ENCODE measurements at regions not wholly inside any gene's neighbourhood (a gene's known extent, or its start where the extent isn't known, plus 50 kb on each side); places are given as distances from the start of the nearest gene placed in this dataset.

DNA sequence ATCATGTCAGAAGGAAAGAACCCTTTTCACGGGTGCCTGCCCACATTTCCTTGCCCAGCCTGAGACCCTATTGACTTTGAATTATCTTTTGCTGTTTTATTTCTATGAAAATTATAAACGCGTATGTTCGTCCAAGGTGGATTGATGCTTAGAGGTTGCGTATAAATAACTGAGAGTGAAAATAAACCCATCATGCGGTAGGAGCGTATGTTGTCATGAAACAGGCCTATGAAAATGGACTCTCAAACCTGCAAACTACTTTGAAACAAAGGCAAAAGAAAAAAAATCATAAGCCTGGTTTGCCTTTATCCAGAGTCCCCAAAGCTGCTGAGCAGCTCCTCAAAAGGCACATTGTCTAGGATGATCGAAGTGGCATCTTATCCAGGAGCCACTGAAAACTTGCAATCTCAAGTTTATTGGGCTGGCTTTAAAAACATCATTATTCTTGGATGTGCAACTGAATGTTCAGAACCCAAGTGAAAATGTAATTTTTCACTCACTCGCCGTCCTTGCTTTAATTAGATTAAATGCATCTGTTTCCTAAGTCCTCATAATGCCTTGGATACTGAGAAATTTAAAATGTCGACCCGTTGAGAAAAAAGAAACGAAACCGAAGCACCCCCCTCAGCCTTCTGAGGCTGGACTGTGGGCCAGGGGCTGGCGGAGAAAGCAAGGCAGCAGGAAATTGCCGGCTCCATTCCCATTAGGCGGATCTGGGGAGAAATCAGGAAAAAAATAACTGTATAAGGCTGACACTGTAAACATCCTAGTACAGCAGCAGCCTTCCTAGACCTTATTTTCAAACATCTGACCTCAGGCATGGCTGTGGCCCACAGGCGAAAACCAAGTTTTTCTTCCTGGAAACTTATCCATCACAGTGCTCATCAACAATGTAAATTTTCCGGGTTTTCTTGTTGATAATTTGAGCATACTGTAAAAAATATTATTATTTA lies 82.9 kb upstream of the PPARA start:
- DNase-seq = no peak

DNA sequence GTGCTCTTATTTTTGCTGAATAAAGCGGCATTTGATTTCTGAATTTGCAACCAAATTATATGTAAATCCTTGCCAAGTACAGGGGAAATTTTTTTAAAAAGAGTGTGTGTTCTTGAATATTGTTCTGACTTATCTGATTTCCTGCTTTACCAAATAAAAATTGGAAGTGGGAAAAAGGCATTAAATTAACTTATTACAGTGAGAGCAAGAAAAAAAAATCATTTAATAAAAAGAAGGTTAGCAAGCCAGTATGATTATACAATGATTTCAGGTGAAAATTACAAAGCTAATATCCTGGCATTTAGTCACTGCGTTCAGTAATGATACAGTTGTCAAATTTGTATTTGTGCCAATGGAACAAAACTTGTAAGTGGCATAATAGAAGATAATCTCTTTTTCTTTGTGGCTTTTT lies 82.1 kb upstream of the PPARA start:
- DNase-seq = no peak

DNA sequence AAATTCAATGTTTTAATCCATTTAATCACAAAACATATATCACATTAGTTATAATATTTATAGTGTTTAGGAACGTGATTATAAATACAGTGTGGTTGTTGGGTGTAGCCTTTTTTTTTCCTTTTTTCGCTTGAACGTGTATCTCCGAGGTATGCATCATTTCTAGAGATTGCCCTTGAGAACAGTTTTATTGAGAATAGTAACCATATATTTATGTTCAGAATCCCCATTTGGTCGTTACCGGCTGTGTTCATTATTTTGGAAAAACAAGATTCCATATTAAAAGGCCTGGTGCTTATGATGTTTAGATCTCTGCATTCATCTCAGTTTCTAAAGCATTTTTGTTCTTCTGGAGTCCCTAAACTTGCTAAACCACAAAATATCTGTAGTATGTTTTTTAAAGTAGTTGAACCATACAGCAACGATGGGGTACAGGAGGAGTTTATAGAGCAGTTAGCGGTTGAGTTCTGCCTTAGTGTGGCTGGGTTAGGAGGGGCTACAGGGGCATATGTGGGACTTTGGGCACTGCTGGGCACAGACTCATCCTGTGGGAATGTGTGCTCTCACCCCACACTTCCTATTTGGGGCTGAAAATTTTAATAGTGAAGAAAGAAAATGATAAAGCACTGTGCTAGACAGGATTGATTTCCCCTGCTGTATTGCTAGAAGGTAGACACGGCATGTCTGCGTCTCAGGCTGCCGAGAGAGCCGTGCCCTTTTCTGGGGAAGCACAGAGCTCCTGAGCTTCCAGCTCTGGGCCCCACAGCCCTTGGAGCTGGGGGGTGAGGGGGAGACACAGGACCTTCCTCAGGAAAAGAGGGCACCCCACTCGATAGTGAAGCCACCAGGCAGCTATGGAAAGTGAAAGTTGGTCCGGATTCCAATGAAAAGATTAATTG lies 81.5 kb upstream of the PPARA start:
- no peak for DNase-seq

DNA sequence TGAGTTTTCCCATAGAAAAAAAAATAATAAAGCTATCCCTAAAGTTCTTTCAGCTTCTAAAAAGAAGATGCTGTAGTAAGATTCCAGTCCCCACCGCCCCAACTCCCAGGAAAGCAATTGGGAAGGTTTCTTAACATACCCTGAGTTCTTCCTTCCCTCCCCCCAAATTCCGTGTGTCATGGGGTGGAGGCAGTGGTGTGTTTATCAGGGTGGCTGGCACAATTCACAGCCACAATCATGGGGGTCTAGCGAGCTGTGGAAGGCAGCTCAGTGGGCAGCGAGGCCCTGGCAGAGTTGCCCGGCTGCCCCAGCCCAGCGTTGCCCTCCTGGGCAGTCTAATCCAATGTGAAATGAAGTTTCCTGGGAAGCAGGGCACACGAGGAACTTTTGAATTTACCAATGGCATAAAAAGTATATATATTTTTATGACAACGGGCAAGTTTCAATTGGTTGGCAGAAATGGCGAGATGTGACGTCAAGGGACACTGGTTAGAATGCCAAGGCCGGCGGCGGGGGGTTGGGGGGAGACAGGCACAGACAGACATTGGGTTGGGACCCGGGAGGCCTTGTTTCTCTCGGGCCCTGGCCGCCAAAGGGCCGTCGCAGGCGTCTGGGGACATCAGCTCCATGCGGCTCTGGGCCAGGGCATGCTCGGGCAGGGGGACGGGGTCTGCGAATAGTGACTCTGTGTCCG lies 80.7 kb upstream of the PPARA start:
- peak; percentile 82 for DNase-seq

DNA sequence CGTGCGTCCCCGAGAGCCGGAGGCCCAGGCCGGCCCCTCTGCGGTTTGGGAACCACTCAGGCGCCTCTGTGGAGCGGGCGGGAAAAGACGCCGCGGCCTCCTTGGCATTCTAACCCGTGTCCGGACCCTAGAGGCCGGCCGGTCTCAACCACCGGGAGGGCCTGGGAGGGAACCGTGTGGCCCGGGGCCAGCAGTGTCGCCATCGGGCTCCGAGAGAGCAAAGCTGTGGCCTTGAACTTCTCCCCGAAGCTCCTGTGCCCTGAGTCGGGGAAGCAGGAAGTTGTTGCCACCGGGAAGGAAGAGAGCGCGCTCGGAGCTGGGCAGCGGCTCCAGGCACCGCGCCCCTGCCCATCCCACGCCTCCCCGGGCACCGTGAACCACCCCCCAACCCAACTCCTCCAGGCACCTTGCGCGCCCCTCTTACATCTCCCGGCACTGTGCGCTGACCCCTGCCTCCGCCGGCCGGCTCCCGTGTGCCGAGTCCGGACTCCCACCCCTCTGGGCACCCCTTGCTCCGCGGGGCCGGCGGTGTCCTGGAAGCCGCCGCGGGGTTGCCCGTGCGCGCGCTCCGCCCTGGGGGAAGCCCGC lies 80.0 kb upstream of the PPARA start:
- no peak for DNase-seq

DNA sequence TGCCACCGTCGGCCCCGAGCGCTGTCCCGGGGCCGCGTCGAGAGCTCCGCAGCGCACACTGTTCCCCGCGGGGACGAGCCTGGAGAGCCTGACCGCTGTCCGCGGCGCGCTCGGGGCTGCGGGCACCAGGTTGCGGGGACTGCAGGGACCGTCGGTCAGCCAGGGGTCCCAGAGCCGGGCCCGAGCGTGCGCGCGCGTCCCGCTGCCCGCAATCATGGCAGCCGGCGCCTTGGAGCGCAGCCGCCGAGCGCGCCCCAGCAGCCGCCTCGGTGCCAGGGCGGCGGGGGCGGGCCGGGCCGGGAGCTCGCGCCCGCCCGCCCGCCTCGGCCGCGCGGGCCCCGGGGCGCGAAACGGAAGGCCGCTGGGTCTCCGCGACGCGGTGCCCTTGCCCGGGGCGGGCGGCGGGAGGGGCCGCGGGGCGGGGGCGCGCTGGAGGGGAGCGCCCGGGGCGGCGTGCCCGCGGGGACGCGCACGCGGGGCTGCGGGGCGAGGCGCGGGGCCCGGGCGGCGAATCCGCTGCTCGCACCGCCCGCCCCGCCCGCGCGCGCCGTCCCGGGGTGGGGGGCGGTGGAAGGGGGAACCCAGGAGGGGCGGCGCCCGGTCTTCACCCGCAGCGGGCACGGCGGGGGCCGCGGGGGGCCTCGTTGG lies 79.4 kb upstream of the PPARA start:
- DNase-seq = no peak

DNA sequence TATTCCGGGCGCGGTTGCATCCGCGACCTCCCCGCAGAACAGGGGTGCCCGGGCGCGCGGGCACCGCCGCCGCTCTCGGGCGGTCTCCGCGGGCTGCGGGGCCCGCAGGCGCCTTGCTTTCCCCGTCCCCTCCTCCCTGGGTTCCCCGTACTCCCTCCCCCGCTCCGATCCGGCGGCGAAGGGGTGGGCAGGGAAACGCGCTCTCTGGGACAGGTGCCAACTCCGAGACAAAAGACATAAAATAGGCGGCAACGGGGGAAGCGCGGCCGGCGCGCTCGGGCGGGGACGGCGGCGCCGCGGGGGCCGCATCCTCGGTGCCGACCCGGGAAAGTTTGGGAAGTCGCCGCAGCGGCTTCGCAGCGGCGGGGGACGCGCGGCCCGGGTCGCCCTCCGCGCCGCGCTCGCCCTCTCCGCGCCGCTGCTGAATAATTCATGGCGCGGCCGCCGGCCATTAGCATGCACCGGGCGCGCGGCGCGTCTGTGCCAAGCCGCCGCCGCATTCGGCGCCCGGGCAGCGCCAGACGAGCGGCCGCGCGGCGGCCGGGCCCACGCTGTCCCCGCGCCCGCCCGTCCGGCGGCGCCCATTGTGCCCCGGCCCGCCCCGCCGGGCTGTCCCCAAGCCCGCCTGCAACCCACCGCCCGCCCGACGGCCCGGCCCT lies 78.7 kb upstream of the PPARA start:
- DNase-seq = no peak

DNA sequence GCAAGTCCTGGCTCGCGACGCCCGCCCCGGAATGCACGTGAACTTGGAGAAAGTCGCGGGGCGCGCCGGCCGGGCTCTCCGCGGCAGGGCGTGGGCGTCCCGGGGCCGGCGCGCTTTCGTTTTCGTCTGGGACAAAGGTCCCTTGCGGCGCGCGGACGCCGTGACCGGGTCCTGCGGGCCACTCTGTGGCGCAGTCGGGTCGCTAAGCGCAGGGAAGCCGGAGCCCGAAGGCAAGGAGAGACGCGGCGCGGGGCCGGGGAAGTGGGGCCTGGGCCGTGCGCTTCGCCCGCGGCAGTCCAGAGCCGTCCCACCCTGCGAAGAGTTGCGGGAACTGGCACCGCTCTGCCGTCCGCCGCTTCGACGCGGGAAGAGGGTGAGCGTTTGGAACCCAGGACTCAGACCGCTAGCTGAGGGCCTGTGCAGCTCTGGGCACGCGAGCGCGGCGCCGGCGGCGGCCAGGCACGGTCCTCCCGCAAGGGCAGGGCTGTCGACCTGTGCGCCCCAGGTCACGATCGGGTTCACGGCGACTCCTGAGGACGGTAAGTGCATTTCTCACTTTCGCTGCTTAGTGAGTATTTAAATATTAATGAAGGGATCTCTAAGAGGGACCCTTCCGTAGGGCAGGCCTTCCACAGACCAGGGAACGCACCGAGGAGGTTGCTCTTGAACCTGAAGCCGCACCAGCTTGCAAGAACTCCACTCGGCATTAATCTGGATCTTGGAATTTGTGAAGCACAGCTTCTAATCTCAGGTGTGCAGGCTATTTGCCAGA lies 78.0 kb upstream of the PPARA start:
- no peak for DNase-seq

DNA sequence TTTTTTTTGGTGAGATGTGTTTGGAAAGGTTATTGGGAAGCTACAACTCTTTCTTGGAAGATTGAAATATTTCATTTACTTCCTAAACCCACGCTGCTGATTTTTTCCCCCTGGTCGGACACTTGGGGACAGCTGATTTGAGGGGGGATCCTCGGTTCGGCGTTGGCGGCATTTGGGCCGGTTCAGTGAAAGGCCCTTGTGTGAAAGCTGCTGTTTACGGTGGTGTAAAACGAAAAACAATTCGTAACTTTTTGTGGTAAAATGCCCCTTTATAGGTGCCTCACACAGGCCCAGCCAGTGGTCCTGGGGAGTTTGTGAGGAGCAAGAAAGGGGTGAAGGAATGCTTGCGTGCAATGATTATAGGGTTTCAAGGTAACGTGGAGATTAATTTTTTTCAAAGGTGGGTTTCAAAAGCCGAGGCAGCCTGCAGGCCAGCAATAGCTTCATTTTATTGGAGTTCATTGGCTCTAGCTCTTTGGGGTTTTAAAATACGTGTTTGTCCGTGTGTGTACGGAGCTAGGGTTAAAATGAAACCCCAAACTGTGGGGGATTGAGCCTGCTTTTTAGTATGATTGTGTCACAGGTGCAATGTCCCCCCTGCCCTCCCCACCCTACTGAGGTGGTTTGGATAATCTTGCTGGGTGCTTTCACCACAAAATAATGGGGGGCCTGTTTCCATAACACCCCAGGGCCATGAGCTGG lies 77.2 kb upstream of the PPARA start:
- no peak for DNase-seq

DNA sequence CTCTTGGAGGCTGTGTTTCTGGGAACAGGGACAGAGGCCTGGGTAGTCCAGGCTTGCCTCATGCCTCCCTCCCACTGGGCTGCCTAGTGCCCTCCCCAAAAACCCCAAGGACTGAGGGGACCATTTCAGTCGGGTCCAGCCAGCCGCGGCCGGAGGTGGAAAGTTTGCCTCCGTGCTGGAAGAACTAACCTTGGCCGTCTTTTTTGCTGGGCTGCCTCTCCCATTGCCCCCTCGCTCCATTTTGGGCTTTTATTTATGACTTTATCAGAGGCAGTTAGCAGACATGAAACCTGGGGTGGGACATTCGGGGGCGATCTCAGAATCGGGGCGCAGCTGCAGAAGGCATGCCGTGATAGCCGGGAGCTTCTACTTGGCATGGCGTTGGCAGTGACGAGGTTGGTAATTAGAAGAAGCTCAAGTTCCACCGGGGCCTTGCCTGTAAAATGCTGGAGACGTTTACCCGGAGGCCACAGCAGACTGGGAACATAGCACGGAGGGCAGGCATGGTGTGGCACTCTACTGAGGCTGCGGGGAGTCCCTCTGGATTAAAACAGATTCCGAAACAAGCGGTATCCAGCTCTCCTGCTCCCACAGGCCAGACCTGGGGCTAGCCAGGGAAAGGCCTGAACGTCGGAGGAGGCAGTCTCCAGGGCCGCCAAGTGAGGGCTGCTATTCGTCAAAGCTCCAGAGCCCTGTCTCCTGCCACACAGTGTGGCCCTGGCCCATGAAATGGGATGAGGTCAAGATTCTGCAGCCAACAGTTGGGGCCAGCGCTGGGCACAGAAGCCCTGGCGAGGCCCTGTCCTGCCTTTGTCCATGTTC lies 76.4 kb upstream of the PPARA start:
- DNase-seq = no peak

DNA sequence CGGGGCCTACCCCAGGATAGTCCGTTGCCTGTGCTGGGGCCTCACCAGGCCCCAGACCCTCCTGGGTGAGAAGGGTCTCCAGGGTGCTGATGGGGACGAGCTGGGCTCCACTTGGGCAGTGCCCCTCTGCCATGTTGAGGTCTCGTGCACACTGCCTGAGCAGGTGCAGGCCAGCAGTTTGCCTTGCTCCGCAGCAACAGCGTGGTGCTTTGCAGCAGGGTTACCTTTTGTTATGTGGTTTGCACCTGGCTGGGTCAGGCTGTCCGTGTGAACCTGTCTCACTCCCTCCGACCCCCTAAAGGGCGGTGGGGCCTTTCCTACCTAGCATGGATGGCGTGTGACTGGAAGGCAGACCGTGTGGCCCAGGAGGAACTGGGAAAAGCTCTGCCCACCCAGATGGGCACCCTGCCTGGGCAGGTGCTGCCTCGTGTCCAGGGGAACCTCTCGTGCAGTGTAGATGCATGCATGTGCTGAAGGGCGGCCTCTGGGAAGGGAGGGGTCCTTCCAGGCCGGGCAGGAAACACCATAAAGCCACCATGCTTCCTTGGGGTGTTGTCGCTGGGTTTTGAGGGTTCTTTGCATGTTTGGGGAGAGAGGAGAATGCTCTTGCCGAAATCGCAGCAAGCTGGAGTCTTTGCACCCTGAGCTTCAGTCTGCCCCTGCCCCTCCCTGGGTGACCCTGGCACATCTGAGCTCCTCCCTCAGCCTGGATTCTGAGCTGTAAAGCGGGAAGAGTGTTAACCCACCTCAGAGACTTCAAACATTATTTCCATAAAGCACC lies 75.4 kb upstream of the PPARA start:
- no peak for DNase-seq

DNA sequence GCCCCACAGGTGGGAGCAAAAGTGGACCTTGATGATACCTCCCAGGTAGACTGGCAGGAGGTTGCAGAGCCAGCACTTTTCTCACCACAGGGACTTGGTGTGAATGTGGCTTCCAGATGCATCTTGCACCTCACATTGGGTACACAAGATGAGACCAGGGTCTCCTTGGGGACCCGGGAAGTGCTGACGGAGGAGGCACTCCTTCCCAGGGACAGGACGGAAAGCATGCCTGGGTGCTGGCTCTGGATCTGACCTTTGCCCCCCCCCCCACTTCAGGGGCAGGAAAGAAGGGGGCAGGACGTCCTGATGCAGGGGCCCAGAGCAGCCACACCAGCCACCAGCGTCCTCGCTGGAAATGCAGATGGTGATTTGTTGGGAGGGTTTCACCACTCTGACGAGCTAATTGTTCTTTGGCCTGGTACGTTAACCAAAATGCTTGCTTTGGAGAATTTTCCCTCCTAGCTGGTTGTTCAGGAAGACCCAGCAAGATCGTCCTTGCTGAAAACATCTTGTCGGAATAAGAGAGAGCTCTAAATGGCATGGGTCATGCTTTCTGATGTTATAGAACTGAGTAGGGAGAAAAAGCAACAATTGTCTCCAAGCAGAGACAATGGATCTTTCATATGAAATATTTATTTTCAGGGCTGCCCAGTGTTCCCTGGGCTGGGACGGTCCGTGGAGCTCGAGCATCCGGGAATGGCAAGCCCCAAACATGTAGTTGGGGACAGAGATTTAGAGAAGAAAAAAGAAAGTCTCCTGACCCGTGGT lies 74.4 kb upstream of the PPARA start:
- no peak for DNase-seq

DNA sequence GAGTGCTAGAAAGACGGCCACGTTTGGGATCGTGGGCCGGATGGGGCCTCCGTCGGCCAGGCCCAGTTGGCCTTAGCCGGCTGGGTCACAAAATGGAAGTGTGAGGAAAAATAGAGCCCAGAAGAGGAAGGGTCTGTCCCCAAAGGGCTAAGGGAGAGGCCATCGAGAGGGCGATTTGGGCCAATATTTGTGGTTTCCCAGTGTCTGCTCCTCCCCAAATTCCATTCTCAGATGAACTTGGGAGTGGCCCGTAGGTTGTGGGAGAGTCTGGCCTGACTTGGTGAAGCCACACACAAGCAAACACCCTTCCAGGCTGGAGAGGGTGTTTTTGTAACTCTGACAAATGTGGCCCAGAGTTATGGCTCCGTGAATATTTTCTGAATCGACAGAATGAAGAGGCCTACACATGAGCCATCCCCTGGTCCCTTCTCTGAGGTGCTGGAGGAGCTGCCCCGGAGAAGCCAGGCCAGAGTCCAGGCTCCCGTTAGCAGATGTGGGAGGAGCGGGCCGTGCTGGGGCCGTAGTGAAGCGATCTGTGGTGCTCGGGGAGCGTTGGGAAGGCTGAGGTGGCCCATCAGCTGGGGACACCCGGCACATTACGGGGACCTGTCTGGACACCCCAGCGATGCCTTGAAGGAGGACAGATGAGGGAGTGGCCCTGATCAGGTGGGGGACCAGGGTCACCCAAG lies 73.5 kb upstream of the PPARA start:
- DNase-seq = no peak

DNA sequence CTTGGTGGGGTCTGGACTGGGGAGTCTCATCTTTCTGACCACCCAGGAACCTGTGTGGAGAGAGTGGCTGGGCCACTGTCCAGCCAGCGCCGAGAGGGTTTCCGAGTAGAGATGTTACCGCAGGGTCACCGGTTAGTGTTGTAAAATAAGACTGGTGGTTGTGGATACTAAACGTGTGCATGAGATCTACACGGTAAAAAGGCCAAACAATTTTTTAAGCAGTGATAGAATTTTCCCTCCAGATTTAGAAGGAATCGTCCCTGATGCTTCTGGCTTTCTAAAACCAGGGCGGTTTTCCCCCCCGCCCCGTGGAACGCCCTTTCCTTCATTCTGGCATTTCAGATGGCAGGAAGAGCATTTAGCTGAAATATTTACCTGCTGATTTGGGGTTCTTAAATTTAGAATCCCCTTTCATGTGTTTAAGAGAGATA lies 72.6 kb upstream of the PPARA start:
- no peak for DNase-seq

DNA sequence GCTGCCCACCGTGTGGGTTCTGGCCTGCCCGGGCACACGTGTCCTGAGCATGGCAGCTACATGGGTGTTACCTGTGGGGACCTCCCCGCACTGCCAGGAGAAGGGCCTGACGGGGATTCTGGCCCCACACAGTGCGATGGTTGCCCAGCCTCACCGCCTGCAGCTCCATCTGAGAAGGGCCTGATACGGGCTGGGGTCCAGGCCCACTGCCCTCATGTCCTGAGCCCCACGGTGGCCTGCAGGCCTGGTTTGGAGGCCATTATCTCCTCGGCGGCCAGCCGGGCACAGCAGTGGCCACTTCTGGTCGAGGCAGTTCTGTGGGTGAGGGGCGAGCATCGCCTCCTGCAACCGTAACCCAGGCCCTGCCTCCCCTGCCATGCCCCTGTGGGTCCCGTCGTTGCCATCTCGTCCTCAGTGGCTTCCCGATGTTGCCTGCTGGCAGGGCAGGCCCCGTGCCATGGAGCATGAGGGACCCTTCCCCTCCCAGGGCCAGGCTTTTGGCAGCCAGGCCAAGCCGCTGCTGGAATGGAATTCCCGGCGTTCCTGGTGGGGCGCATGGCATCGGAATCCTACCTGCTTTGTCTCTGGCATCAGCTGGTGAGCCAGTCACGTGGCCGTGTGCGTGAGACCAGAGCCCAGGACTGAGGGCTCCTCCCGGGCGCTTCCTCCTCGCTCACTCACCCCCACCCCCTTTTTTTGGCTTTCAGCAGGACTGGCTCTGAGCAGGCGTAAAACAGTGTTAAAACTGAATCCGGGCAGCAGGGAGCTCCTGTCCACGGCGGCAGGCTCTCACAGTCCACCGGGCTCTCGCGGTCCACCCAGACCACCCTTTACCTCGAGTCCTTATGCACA lies 71.9 kb upstream of the PPARA start:
- no peak for DNase-seq
